Mesenchymal stem cell (in vitro differentiated cells and primary cell): ENCODE measurements at regions not wholly inside any gene's neighbourhood (a gene's known extent, or its start where the extent isn't known, plus 50 kb on each side); places are given as distances from the start of the nearest gene placed in this dataset.

ENCODE experiments used
- DNase-seq: peaks from one replicate; pipeline ENCODE4 v3.0.0-alpha.2; 2013
- H2AFZ ChIP-seq: one replicate; pipeline ENCODE4 v1.6.1; 2013; ENCODE audit warnings: low read depth, mild to moderate bottlenecking, control low read depth, inconsistent platforms, low read length, moderate library complexity
- H2AK5ac ChIP-seq: 2 replicates; pipeline ENCODE4 v1.6.1; 2013; ENCODE audit warnings: low read length, moderate library complexity, mild to moderate bottlenecking, inconsistent platforms; ENCODE audit not compliant: severe bottlenecking
- H2BK120ac ChIP-seq: one replicate; pipeline ENCODE4 v1.6.1; 2013; ENCODE audit warnings: low read depth, mild to moderate bottlenecking, inconsistent platforms, low read length, moderate library complexity
- H2BK12ac ChIP-seq, 2 experiments: one replicate each; pipeline ENCODE4 v1.6.1; 2013; ENCODE audit warnings: inconsistent platforms in 2 of 2, low read length in 2 of 2, mild to moderate bottlenecking in 2 of 2, moderate library complexity in 2 of 2, control low read depth in 1 of 2
- H2BK15ac ChIP-seq: one replicate; pipeline ENCODE4 v1.6.1; 2013; ENCODE audit warnings: mild to moderate bottlenecking, low read depth, inconsistent platforms; ENCODE audit not compliant: poor library complexity, severe bottlenecking
- H2BK5ac ChIP-seq: 2 replicates; pipeline ENCODE4 v1.6.1; 2013; ENCODE audit warnings: low read depth, mild to moderate bottlenecking, low read length, control low read depth, inconsistent platforms; ENCODE audit not compliant: poor library complexity, severe bottlenecking
- H3K14ac ChIP-seq, 2 experiments: one replicate each; pipeline ENCODE4 v1.6.1; 2013; ENCODE audit warnings: inconsistent platforms in 2 of 2, low read length in 2 of 2, control low read depth in 1 of 2, mild to moderate bottlenecking in 1 of 2, moderate library complexity in 1 of 2
- H3K18ac ChIP-seq, 2 experiments: one replicate each; pipeline ENCODE4 v1.6.1; 2013; ENCODE audit warnings: inconsistent platforms in 2 of 2, low read length in 2 of 2, control low read depth in 1 of 2, low read depth in 1 of 2, mild to moderate bottlenecking in 1 of 2
- H3K23ac ChIP-seq, 2 experiments: one replicate each; pipeline ENCODE4 v1.6.1; 2013; ENCODE audit warnings: inconsistent platforms in 2 of 2, low read length in 2 of 2, mild to moderate bottlenecking in 2 of 2, moderate library complexity in 2 of 2, control low read depth in 1 of 2
- H3K27ac ChIP-seq: 2 replicates; pipeline ENCODE4 v1.5.1; 2013; ENCODE audit warnings: mild to moderate bottlenecking, moderate library complexity, low read length, control low read depth, inconsistent platforms; ENCODE audit not compliant: poor library complexity, severe bottlenecking
- H3K27me3 ChIP-seq, 2 experiments: 2 replicates each; pipeline versions ENCODE4 v1.6.1 to v1.7.0; 2013; ENCODE audit warnings: low read length in 2 of 2, mild to moderate bottlenecking in 2 of 2, moderate library complexity in 2 of 2, control low read depth in 1 of 2, inconsistent platforms in 1 of 2; ENCODE audit not compliant: control insufficient read depth in 1 of 2, insufficient read depth in 1 of 2
- H3K36me3 ChIP-seq, 2 experiments: 2 replicates each; pipeline versions ENCODE4 v1.6.1 to v1.7.0; 2013; ENCODE audit warnings: low read length in 2 of 2, control low read depth in 1 of 2, inconsistent platforms in 1 of 2, low read depth in 1 of 2, mild to moderate bottlenecking in 1 of 2; ENCODE audit not compliant: insufficient read depth in 2 of 2, control insufficient read depth in 1 of 2
- H3K4ac ChIP-seq, 2 experiments: one replicate each; pipeline ENCODE4 v1.6.1; 2013; ENCODE audit warnings: inconsistent platforms in 2 of 2, low read length in 2 of 2, mild to moderate bottlenecking in 2 of 2, moderate library complexity in 2 of 2, control low read depth in 1 of 2, low read depth in 1 of 2
- H3K4me1 ChIP-seq: 2 replicates; pipeline ENCODE4 v1.6.1; 2013; ENCODE audit warnings: low read depth, low read length, control low read depth; ENCODE audit not compliant: control insufficient read depth, insufficient read depth
- H3K4me2 ChIP-seq: 2 replicates; pipeline ENCODE4 v1.6.1; 2013; ENCODE audit warnings: low read length, mild to moderate bottlenecking, inconsistent platforms; ENCODE audit not compliant: poor library complexity, severe bottlenecking
- H3K4me3 ChIP-seq, 2 experiments: 2 replicates each; pipeline versions ENCODE4 v1.5.1 to v1.7.0; 2013; ENCODE audit warnings: low read length in 2 of 2, mild to moderate bottlenecking in 2 of 2, control low read depth in 1 of 2, low read depth in 1 of 2; ENCODE audit not compliant: insufficient read depth in 1 of 2
- H3K79me1 ChIP-seq: replicated peaks from 2 replicates; pipeline ENCODE4 v1.6.1; 2013; ENCODE audit warnings: mild to moderate bottlenecking, control low read depth, low read length, inconsistent platforms; ENCODE audit not compliant: poor library complexity, severe bottlenecking
- H3K9ac ChIP-seq: 2 replicates; pipeline ENCODE4 v1.7.0; 2013; ENCODE audit warnings: mild to moderate bottlenecking, low read length, moderate library complexity
- H3K9me3 ChIP-seq: 2 replicates; pipeline ENCODE4 v1.7.0; 2013; ENCODE audit warnings: mild to moderate bottlenecking, low read length; ENCODE audit not compliant: control insufficient read depth
- H4K8ac ChIP-seq: one replicate; pipeline ENCODE4 v1.6.1; 2013; ENCODE audit warnings: inconsistent platforms, mild to moderate bottlenecking, low read length, moderate library complexity
- H4K91ac ChIP-seq: one replicate; pipeline ENCODE4 v1.6.1; 2013; ENCODE audit warnings: mild to moderate bottlenecking, low read length, inconsistent platforms
- WGBS: methylation state at CpG from one replicate; pipeline ENCODE4 v1.1.7; 2013; ENCODE audit warnings: mixed read lengths; 5-methylcytosine and 5-hydroxymethylcytosine counted together

DNA sequence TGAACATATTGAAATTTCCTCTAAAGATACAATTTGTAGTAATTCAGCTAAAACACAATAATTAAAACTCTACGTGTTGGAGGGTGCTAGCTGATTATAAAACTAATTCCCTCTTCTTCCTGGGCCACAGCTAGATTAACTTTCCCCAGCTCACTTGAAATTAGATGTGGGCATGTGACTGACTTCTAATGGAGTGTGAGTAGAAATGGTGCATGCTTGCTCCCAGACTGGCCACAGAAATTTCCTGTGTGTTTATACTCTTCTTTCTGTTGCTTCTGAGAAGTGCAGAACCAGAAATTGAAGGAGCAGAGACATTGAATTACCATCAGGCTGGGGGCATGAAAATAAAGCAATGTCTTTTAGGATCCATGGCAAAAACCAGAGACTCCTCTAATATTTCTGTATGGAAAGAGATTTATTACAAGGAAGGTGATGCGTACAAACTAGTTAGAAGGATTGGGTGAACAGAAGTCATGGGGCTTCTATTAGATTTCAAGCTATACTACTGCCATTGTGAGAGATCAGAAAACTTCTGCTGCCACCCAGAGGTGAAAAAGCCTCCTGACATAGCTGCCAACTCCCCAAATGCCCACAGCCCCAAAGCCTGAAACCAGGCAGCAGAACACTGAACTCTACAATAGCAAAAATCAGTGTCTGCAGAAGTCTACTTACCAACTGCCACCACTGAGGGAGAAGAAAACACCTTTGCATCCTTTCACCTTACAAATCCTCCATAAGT, 379.2 kb upstream of the MIR17HG start:
- WGBS: no CpG with 5 or more reads among the region's 2 CpGs
- no peaks in the 10 kb centered on the region for H3K9me3 ChIP-seq
- no peak overlapping the region for H3K23ac ChIP-seq
- no peak overlapping the region for H3K4ac ChIP-seq
- H2BK5ac ChIP-seq: no peak overlapping the region
- no peak overlapping the region for H2BK15ac ChIP-seq
- H3K27me3 ChIP-seq: no peaks in the 10 kb centered on the region
- no peak overlapping the region for H2BK12ac ChIP-seq
- H3K36me3 ChIP-seq: no peaks in the 10 kb centered on the region
- H3K14ac ChIP-seq: no peak overlapping the region
- H3K27ac ChIP-seq: peak overlapping the region; percentile 13
- no peak overlapping the region for H3K9ac ChIP-seq
- H2BK120ac ChIP-seq: no peak overlapping the region
- DNase-seq: peak; percentile 36
- H3K18ac ChIP-seq: no peak overlapping the region
- H2AFZ ChIP-seq: no peak overlapping the region
- H4K8ac ChIP-seq: no peak overlapping the region
- H2AK5ac ChIP-seq: no peak overlapping the region
- H4K91ac ChIP-seq: no peak overlapping the region
- H3K79me1 ChIP-seq: no peaks in the 10 kb centered on the region
- H3K4me3 ChIP-seq: no peak overlapping the region
- H3K4me2 ChIP-seq: no peak overlapping the region
- no peaks in the 10 kb centered on the region for H3K4me1 ChIP-seq

DNA sequence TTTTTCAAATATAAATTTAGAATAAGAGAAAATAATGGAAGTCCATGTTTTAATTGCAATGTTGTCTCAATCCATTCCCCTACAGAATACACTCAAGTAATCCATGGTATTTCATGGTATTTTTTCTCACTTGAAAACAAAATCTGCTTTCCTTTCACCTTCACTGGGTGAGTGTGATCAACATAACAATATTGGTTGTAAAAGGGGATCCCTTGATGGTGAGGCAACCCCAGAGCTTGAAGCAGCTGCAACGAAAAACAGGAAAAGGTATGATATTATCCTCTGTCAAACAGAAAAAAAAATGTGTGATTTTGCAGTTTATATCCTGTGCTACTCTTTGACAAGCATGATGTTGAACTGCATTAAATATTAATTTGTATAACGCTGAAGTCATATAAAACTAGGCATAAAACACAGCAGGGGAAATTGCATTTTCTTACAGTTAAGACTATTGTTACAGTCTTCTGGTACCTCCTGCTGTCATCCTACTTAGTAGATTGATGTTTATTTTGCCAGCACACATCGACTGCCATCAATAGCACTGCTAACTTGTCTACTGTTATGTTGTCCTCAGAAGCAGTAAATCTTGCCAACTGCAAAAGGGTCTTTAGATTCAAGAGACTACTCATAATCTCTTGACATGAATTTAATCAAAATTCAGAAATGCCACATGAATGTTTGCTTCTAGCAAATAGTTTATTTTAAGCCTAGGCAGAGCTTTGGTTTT, 373.1 kb upstream of the MIR17HG start:
- no peak overlapping the region for H2AFZ ChIP-seq
- H3K18ac ChIP-seq: no peak overlapping the region
- no peaks in the 10 kb centered on the region for H3K36me3 ChIP-seq
- H2BK120ac ChIP-seq: no peak overlapping the region
- H3K27me3 ChIP-seq: no peaks in the 10 kb centered on the region
- H2BK12ac ChIP-seq: no peak overlapping the region
- H3K4me3 ChIP-seq: no peak overlapping the region
- H4K8ac ChIP-seq: no peak overlapping the region
- no peak overlapping the region for H3K14ac ChIP-seq
- H3K23ac ChIP-seq: no peak overlapping the region
- no peak overlapping the region for H2AK5ac ChIP-seq
- no peak for DNase-seq
- H2BK15ac ChIP-seq: no peak overlapping the region
- WGBS: 19% methylated on average over 2 of the region's 3 CpGs
- H3K9ac ChIP-seq: no peak overlapping the region
- H3K9me3 ChIP-seq: peaks cover 6% of the 10 kb centered on the region
- no peaks in the 10 kb centered on the region for H3K4me1 ChIP-seq
- no peak overlapping the region for H4K91ac ChIP-seq
- no peak overlapping the region for H3K4me2 ChIP-seq
- no peak overlapping the region for H3K27ac ChIP-seq
- H2BK5ac ChIP-seq: no peak overlapping the region
- no peaks in the 10 kb centered on the region for H3K79me1 ChIP-seq
- H3K4ac ChIP-seq: no peak overlapping the region

DNA sequence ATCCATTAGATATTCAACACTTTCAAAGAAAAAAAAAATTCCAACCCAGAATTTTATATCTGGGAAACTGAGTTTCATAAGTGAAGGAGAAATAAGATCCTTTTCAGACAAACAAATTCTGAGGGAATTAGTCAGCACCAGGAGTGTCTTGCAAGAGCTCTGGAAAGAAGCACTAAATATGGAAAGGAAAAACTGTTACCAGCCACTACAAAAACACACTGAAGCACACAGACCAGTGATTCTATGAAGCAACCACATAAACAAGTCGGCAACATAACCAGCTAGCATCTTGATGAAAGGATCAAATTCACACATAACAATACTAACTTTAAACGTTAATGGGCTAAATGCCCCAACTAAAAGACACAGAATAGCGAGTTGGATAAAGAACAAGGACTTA, 368.4 kb upstream of the MIR17HG start:
- no peak overlapping the region for H2AK5ac ChIP-seq
- no peak overlapping the region for H2BK120ac ChIP-seq
- H3K9me3 ChIP-seq: peaks cover 6% of the 10 kb centered on the region
- no peaks in the 10 kb centered on the region for H3K79me1 ChIP-seq
- 88% methylated on average over 2 of the region's 3 CpGs for WGBS
- no peak overlapping the region for H3K14ac ChIP-seq
- no peak overlapping the region for H4K8ac ChIP-seq
- H2BK5ac ChIP-seq: no peak overlapping the region
- no peak overlapping the region for H3K4me2 ChIP-seq
- H3K4me1 ChIP-seq: no peaks in the 10 kb centered on the region
- no peaks in the 10 kb centered on the region for H3K27me3 ChIP-seq
- no peak overlapping the region for H3K18ac ChIP-seq
- no peak overlapping the region for H3K4ac ChIP-seq
- no peak overlapping the region for H3K4me3 ChIP-seq
- H4K91ac ChIP-seq: no peak overlapping the region
- no peak overlapping the region for H2BK15ac ChIP-seq
- H3K27ac ChIP-seq: no peak overlapping the region
- no peaks in the 10 kb centered on the region for H3K36me3 ChIP-seq
- H3K23ac ChIP-seq: no peak overlapping the region
- H2BK12ac ChIP-seq: no peak overlapping the region
- H3K9ac ChIP-seq: no peak overlapping the region
- H2AFZ ChIP-seq: no peak overlapping the region
- DNase-seq: peak; percentile 24

DNA sequence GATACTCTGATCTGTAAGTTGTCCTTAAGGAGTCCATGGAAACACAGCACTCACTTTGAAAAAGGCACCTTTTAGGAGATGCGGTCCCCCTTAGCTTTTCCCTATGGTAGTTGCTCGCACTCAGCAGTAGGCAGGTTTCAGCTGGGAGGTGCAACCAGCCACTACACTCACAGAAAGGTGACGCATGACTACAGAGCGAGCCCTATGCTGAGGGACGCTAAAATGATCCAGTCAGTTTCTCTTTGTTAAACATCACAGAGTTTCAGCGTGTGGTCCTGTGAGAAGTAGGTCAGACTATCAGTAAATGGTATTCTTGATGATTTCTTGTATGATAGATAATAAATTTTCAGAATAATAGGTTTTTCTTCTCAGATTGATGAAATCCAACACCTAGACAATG, 362.7 kb upstream of the MIR17HG start:
- 97% methylated on average over 6 of the region's 6 CpGs for whole genome bisulfite sequencing

More for the DNA sequence above, 362.7 kb upstream of the MIR17HG start:
- Histone ChIP-seq H3K18ac (no peak overlapping the region), H3K27me3 (no peaks in the 10 kb centered on the region), H2BK12ac (no peak overlapping the region), H3K27ac (no peak overlapping the region), H3K4me2 (no peak overlapping the region), H3K4me3 (no peak overlapping the region), H4K91ac (no peak overlapping the region), H2BK5ac (no peak overlapping the region), H3K14ac (no peak overlapping the region), H3K9ac (no peak overlapping the region), H3K4ac (no peak overlapping the region), H3K36me3 (no peaks in the 10 kb centered on the region), H3K23ac (no peak overlapping the region), H3K79me1 (no peaks in the 10 kb centered on the region), H2BK120ac (no peak overlapping the region), H3K4me1 (no peaks in the 10 kb centered on the region), H3K9me3 (no peaks in the 10 kb centered on the region), H2BK15ac (no peak overlapping the region), H2AK5ac (no peak overlapping the region), H4K8ac (no peak overlapping the region), H2AFZ (no peak overlapping the region)
- no peak for DNase-seq
